Ishikawa (cell line): ENCODE measurements at regions not wholly inside any gene's neighbourhood (a gene's known extent, or its start where the extent isn't known, plus 50 kb on each side); places are given as distances from the start of the nearest gene placed in this dataset.

Experiments used
- CEBPB ChIP-seq: IDR thresholded peaks from 2 replicates; pipeline ENCODE4 v1.6.1; 2012
- CREB1 ChIP-seq: IDR thresholded peaks from 2 replicates; pipeline ENCODE4 v1.6.1; 2012; ENCODE audit warnings: low read depth
- EGR1 ChIP-seq: IDR thresholded peaks from 2 replicates; pipeline ENCODE4 v1.6.1; 2012
- EP300 ChIP-seq: IDR thresholded peaks from 2 replicates; pipeline ENCODE4 v1.6.1; 2012; ENCODE audit warnings: borderline replicate concordance
- FOXM1 ChIP-seq: IDR thresholded peaks from 2 replicates; pipeline ENCODE4 v1.6.1; 2012; ENCODE audit warnings: low read depth, borderline replicate concordance
- MAX ChIP-seq: IDR thresholded peaks from 2 replicates; pipeline ENCODE4 v1.6.1; 2012
- NFIC ChIP-seq: IDR thresholded peaks from 2 replicates; pipeline ENCODE4 v1.6.1; 2012
- RAD21 ChIP-seq: IDR thresholded peaks from 2 replicates; pipeline ENCODE4 v1.6.1; 2012; ENCODE audit warnings: low read depth
- REST ChIP-seq: IDR thresholded peaks from 2 replicates; pipeline ENCODE4 v1.6.1; 2012; ENCODE audit warnings: low read depth, mild to moderate bottlenecking
- TAF1 ChIP-seq: IDR thresholded peaks from 2 replicates; pipeline ENCODE4 v1.6.1; 2012; ENCODE audit warnings: low read depth, mild to moderate bottlenecking
- TCF12 ChIP-seq: IDR thresholded peaks from 2 replicates; pipeline ENCODE4 v1.6.1; 2012; ENCODE audit warnings: low read depth
- TEAD4 ChIP-seq: IDR thresholded peaks from 2 replicates; pipeline ENCODE4 v1.6.1; 2012
- USF1 ChIP-seq: IDR thresholded peaks from 2 replicates; pipeline ENCODE4 v1.6.1; 2012
- YY1 ChIP-seq: IDR thresholded peaks from 2 replicates; pipeline ENCODE4 v1.6.1; 2012; ENCODE audit warnings: low read depth
- ZBTB7A ChIP-seq: IDR thresholded peaks from 2 replicates; pipeline ENCODE4 v1.6.1; 2012; ENCODE audit warnings: low read depth

GRCh38 chr5:67347821-67348220, 151.2 kb upstream of the CD180 start:
- TF ChIP-seq EP300: no peak
- TF ChIP-seq CEBPB: no peak
- TF ChIP-seq REST: no peak
- no peak for TF ChIP-seq MAX
- no peak for TF ChIP-seq NFIC
- no peak for TF ChIP-seq YY1
- TF ChIP-seq FOXM1: no peak
- no peak for TF ChIP-seq USF1
- TF ChIP-seq TCF12: no peak
- TF ChIP-seq RAD21: no peak
- no peak for TF ChIP-seq TEAD4
- TF ChIP-seq EGR1: no peak
- TF ChIP-seq ZBTB7A: no peak
- TF ChIP-seq TAF1: no peak
- no peak for TF ChIP-seq CREB1

- TF ChIP-seq ZBTB7A (no peak), FOXM1 (no peak), MAX (no peak), EP300 (no peak), CREB1 (no peak), TEAD4 (no peak), RAD21 (no peak), USF1 (no peak), YY1 (no peak), NFIC (no peak), TCF12 (no peak), EGR1 (no peak), TAF1 (no peak), CEBPB (no peak), REST (no peak)
Measured at GRCh38 chr5:67346611-67347010, 150.0 kb upstream of the CD180 start.

GRCh38 chr5:67344870-67345269, 148.3 kb upstream of the CD180 start:
- no peak for TF ChIP-seq TAF1
- no peak for TF ChIP-seq CEBPB
- no peak for TF ChIP-seq ZBTB7A
- TF ChIP-seq MAX: no peak
- no peak for TF ChIP-seq TEAD4
- TF ChIP-seq TCF12: no peak
- no peak for TF ChIP-seq EP300
- TF ChIP-seq FOXM1: no peak
- TF ChIP-seq CREB1: no peak
- no peak for TF ChIP-seq YY1
- TF ChIP-seq REST: no peak
- no peak for TF ChIP-seq NFIC
- TF ChIP-seq RAD21: no peak
- no peak for TF ChIP-seq USF1
- no peak for TF ChIP-seq EGR1

- no peak for TF ChIP-seq ZBTB7A
- TF ChIP-seq TEAD4: no peak
- TF ChIP-seq USF1: no peak
- no peak for TF ChIP-seq EGR1
- no peak for TF ChIP-seq REST
- no peak for TF ChIP-seq TAF1
- no peak for TF ChIP-seq YY1
Measured at GRCh38 chr5:67343835-67344234, 147.2 kb upstream of the CD180 start.
